GM12875 (cell line): ENCODE measurements at regions not wholly inside any gene's neighbourhood (a gene's known extent, or its start where the extent isn't known, plus 50 kb on each side); places are given as distances from the start of the nearest gene placed in this dataset.

Source experiments
- H3K4me3 ChIP-seq: one replicate; pipeline ENCODE4 v1.5.1; 2011; ENCODE audit warnings: low read depth, low read length, control low read depth
- TF ChIP-seq, protein P1 (sequence below): IDR thresholded peaks from 2 replicates; pipeline ENCODE4 v1.5.1; 2011; ENCODE audit warnings: low read depth, mild to moderate bottlenecking, control low read depth, inconsistent platforms, low read length, moderate library complexity, borderline replicate concordance; ENCODE audit not compliant: insufficient read depth

DNA sequence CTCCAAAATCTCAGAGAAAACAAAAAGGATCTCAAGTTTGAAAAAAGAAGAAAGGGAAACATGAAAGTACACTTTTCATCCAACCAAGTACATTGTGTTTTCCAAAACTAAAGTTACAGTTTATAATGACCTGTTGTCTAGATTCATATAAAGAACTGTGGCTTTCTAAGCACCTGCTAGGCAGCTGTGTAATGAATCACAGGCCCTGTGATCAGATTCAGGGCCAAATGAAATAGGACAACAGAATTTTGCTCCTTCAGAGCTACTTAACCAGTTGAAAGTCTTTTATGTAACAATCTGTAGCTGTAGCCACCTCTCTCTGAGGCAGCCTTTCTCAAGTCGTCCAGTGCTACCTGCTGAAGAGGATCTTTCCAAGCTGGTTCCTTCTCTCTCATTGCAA, 960.0 kb upstream of the RAG2 start:
- TF ChIP-seq, protein P1, sequence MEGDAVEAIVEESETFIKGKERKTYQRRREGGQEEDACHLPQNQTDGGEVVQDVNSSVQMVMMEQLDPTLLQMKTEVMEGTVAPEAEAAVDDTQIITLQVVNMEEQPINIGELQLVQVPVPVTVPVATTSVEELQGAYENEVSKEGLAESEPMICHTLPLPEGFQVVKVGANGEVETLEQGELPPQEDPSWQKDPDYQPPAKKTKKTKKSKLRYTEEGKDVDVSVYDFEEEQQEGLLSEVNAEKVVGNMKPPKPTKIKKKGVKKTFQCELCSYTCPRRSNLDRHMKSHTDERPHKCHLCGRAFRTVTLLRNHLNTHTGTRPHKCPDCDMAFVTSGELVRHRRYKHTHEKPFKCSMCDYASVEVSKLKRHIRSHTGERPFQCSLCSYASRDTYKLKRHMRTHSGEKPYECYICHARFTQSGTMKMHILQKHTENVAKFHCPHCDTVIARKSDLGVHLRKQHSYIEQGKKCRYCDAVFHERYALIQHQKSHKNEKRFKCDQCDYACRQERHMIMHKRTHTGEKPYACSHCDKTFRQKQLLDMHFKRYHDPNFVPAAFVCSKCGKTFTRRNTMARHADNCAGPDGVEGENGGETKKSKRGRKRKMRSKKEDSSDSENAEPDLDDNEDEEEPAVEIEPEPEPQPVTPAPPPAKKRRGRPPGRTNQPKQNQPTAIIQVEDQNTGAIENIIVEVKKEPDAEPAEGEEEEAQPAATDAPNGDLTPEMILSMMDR = no peak
- no peak overlapping the region for H3K4me3 ChIP-seq

DNA sequence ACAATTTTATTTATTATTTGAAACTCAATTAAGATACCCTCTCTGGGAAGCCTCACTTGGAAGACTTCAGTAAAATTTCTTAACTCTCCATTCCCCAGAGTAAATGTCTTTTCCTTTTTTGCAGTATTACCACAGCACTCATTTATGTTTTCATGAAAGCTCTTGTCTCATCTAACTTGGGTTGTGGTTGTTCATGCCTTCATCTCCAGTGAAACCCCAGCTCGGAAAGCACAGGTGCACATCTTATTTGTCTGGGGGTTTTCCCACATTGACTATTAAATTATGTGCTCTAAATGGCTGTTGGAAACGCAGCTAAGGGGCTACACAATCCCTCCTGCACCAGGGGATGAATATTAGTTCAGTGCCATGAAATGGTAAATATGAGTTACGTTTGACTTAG, 954.2 kb upstream of the RAG2 start:
- H3K4me3 ChIP-seq = no peak overlapping the region
- TF ChIP-seq, protein P1 = no peak

DNA sequence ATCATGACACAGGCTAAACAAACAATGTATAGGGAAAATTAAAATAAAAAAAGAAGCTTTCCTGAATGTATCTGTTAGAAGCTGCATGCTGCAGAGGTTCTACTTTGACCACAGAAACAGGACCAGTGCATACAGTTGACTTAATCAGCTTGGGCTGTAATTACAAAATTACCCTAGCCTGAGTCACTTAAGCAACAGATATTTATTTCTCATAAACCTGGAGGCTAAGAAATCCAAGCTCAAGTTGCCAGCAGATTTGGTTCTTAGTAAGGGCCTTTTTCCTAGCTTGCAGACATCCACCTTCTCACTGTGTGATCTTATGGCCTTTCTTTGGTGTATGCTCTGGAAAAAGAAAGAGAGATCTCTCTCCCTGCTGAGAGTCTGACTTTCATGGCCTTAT, 946.5 kb upstream of the RAG2 start:
- no peak overlapping the region for H3K4me3 ChIP-seq
- TF ChIP-seq, protein P1 = no peak

DNA sequence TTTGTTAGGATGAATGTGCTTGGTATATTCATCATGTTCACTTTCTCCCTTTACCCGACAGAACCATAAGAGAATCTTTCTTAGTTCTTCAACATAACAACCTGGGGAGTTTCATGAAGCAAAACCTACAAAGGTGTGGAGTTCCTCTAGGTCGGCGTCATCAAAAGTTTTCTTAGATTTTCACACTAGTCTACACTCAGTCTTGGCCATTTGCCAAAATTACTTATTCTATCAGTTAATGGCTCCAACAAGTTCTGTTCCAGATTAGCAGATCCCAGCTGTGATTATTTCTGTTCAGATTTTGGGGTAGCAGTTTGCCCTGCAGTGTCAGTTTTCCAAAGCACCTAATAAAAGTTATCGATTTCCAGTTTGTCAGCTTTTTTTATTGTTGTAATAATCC, 935.8 kb upstream of the RAG2 start:
- TF ChIP-seq, protein P1 = no peak
- no peak overlapping the region for H3K4me3 ChIP-seq

DNA sequence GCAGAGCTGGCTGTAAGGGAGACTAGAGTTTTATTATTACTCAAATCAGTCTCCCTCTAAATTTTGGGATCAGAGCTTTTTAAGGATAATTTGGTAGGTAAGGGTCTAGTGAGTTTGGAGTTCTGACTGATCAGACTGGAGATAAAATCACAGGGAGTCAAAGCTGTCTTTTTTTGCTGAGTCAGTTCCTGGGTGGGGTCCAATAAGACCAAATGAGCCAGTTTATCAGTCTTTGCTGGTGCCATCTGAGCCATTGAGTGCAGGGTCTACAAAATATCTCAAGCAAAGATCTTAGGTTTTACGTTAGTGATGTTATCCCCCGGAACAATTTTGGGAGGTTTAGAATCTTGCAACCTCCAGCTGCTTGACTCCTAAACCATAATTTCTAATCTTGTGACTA, 935.1 kb upstream of the RAG2 start:
- no peak overlapping the region for H3K4me3 ChIP-seq
- TF ChIP-seq, protein P1 = no peak

DNA sequence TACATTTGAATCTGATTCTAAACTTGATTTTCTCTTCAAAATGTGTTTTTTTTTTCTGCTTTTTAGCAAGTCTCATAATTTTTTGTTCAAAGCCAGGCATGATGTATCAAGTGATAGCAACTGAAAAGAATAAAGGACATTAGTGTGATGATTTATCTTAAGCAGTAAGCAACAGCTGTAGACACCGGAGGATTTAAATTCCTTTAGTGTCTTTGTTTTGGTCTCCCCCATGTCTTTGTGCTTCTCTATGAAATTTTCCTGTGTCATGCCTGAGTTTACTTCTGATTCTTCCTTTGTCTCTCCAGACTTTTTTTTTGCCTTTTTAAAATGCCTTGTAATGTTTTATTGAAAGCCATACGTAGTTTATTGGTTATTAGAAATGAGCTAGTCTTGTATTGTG, 934.2 kb upstream of the RAG2 start:
- TF ChIP-seq, protein P1 = no peak
- no peak overlapping the region for H3K4me3 ChIP-seq

DNA sequence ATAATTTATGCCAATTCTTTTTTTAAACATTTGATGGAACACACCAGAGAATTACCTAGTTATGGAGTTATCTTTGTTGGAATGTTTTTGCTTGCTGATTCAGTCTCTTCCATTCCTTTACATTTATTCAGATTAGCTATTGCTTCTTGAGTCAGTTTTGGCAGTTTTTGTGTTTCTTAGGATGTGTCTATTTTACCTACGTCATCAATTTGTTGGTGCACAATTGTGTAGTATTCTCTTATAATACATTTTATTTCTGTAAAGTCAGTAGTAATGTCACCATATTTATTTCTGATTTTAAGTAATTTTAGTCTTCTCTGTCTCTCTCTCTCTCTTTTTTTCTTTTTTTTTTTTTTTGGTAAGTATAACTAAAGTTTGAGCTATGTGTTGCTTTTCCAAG, 929.5 kb upstream of the RAG2 start:
- no peak overlapping the region for H3K4me3 ChIP-seq
- TF ChIP-seq, protein P1 = no peak
